Mucosa of stomach (tissue), 1 donor: ENCODE measurements at regions not wholly inside any gene's neighbourhood (a gene's known extent, or its start where the extent isn't known, plus 50 kb on each side); places are given as distances from the start of the nearest gene placed in this dataset.

ENCODE experiments used
- H3K27me3 ChIP-seq: one replicate; pipeline ENCODE4 v1.7.0; 2013; ENCODE audit warnings: mild to moderate bottlenecking, low read length; ENCODE audit not compliant: control insufficient read depth, insufficient read depth
- H3K36me3 ChIP-seq: one replicate; pipeline ENCODE4 v1.7.0; 2013; ENCODE audit warnings: low read length; ENCODE audit not compliant: control insufficient read depth, insufficient read depth
- H3K4me1 ChIP-seq: one replicate; pipeline ENCODE4 v1.7.0; 2013; ENCODE audit warnings: mild to moderate bottlenecking, low read length; ENCODE audit not compliant: control insufficient read depth, insufficient read depth
- H3K4me3 ChIP-seq: one replicate; pipeline ENCODE4 v1.7.0; 2013; ENCODE audit warnings: low read length
- H3K9ac ChIP-seq: one replicate; pipeline ENCODE4 v1.7.0; 2013; ENCODE audit warnings: mild to moderate bottlenecking, low read length, moderate library complexity
- H3K9me3 ChIP-seq: one replicate; pipeline ENCODE4 v1.7.0; 2013; ENCODE audit warnings: mild to moderate bottlenecking, low read length, moderate library complexity; ENCODE audit not compliant: control insufficient read depth
- donor health status: Pancreatic carcinoma.

GRCh38 chr18:21998486-21998885 lies 170.9 kb upstream of the GATA6 start:
- Histone ChIP-seq H3K4me1 (peaks cover 64% of the 10 kb centered on the region), H3K4me3 (no peak overlapping the region), H3K9ac (no peak overlapping the region)

GRCh38 chr18:22001912-22002487 lies 167.4 kb upstream of the GATA6 start:
- peaks cover 57% of the 10 kb centered on the region for H3K4me1 ChIP-seq
- no peak overlapping the region for H3K4me3 ChIP-seq
- H3K27me3 ChIP-seq: no peaks in the 10 kb centered on the region
- no peaks in the 10 kb centered on the region for H3K36me3 ChIP-seq
- H3K9me3 ChIP-seq: no peaks in the 10 kb centered on the region
- peak overlapping the region; percentile 51 for H3K9ac ChIP-seq

More at GRCh38 chr18:21998486-21998885, 170.9 kb upstream of the GATA6 start:
- Histone ChIP-seq H3K36me3 (no peaks in the 10 kb centered on the region), H3K9me3 (no peaks in the 10 kb centered on the region), H3K27me3 (no peaks in the 10 kb centered on the region)

GRCh38 chr18:22005191-22005841 lies 164.1 kb upstream of the GATA6 start:
- Histone ChIP-seq H3K4me1 (peaks cover 29% of the 10 kb centered on the region), H3K36me3 (no peaks in the 10 kb centered on the region), H3K9me3 (no peaks in the 10 kb centered on the region), H3K4me3 (no peak overlapping the region), H3K9ac (no peak overlapping the region), H3K27me3 (no peaks in the 10 kb centered on the region)

- no peaks in the 10 kb centered on the region for H3K36me3 ChIP-seq
- no peaks in the 10 kb centered on the region for H3K27me3 ChIP-seq
- no peak overlapping the region for H3K9ac ChIP-seq
- peaks cover 21% of the 10 kb centered on the region for H3K4me1 ChIP-seq
- H3K9me3 ChIP-seq: no peaks in the 10 kb centered on the region
- H3K4me3 ChIP-seq: no peak overlapping the region
Observed at GRCh38 chr18:22006458-22006857, 162.9 kb upstream of the GATA6 start.

GRCh38 chr18:22009242-22009641 lies 160.1 kb upstream of the GATA6 start:
- Histone ChIP-seq H3K9me3 (no peaks in the 10 kb centered on the region), H3K27me3 (no peaks in the 10 kb centered on the region), H3K36me3 (no peaks in the 10 kb centered on the region), H3K9ac (no peak overlapping the region), H3K4me3 (no peak overlapping the region), H3K4me1 (peaks cover 10% of the 10 kb centered on the region)

- Histone ChIP-seq H3K27me3 (no peaks in the 10 kb centered on the region), H3K36me3 (no peaks in the 10 kb centered on the region), H3K9me3 (no peaks in the 10 kb centered on the region), H3K4me3 (no peak overlapping the region), H3K4me1 (peaks cover 7% of the 10 kb centered on the region), H3K9ac (no peak overlapping the region)
Observed at GRCh38 chr18:22013993-22014392, 155.4 kb upstream of the GATA6 start.

GRCh38 chr18:22015156-22015555 lies 154.2 kb upstream of the GATA6 start:
- Histone ChIP-seq H3K4me3 (no peak overlapping the region), H3K4me1 (peaks cover 19% of the 10 kb centered on the region), H3K9me3 (no peaks in the 10 kb centered on the region), H3K9ac (no peak overlapping the region), H3K36me3 (no peaks in the 10 kb centered on the region), H3K27me3 (no peaks in the 10 kb centered on the region)

- Histone ChIP-seq H3K9ac (no peak overlapping the region), H3K27me3 (no peaks in the 10 kb centered on the region), H3K4me1 (peaks cover 49% of the 10 kb centered on the region), H3K9me3 (no peaks in the 10 kb centered on the region), H3K4me3 (no peak overlapping the region), H3K36me3 (no peaks in the 10 kb centered on the region)
Observed at GRCh38 chr18:22018366-22018765, 151.0 kb upstream of the GATA6 start.

- no peak overlapping the region for H3K9ac ChIP-seq
- H3K9me3 ChIP-seq: no peaks in the 10 kb centered on the region
- H3K36me3 ChIP-seq: no peaks in the 10 kb centered on the region
- H3K4me1 ChIP-seq: peaks cover 55% of the 10 kb centered on the region
- H3K27me3 ChIP-seq: no peaks in the 10 kb centered on the region
- no peak overlapping the region for H3K4me3 ChIP-seq
Observed at GRCh38 chr18:22019193-22019592, 150.2 kb upstream of the GATA6 start.

GRCh38 chr18:22020127-22020866 lies 149.1 kb upstream of the GATA6 start:
- H3K9me3 ChIP-seq: no peaks in the 10 kb centered on the region
- H3K9ac ChIP-seq: peak overlapping the region; percentile 52
- H3K4me3 ChIP-seq: no peak overlapping the region
- peaks cover 55% of the 10 kb centered on the region for H3K4me1 ChIP-seq
- H3K36me3 ChIP-seq: no peaks in the 10 kb centered on the region
- H3K27me3 ChIP-seq: no peaks in the 10 kb centered on the region

- Histone ChIP-seq H3K9me3 (no peaks in the 10 kb centered on the region), H3K9ac (peak overlapping the region; percentile 52), H3K36me3 (no peaks in the 10 kb centered on the region), H3K4me1 (peaks cover 55% of the 10 kb centered on the region), H3K27me3 (no peaks in the 10 kb centered on the region), H3K4me3 (no peak overlapping the region)
Observed at GRCh38 chr18:22020867-22021370, 148.5 kb upstream of the GATA6 start.

- Histone ChIP-seq H3K4me1 (peaks cover 55% of the 10 kb centered on the region), H3K9me3 (no peaks in the 10 kb centered on the region), H3K27me3 (no peaks in the 10 kb centered on the region), H3K9ac (peak overlapping the region; percentile 52), H3K4me3 (no peak overlapping the region), H3K36me3 (no peaks in the 10 kb centered on the region)
Observed at GRCh38 chr18:22021701-22022100, 147.7 kb upstream of the GATA6 start.
